H1 (cell line): ENCODE measurements at regions not wholly inside any gene's neighbourhood (a gene's known extent, or its start where the extent isn't known, plus 50 kb on each side); places are given as distances from the start of the nearest gene placed in this dataset.

Experiments used
- ASH2L ChIP-seq: fragments of 200-600, 300-600 bp; sonication (generic); IDR thresholded peaks from one replicate; pipeline ENCODE4 v1.7.1; 2017; ENCODE audit warnings: low read length
- BRCA1 ChIP-seq: IDR thresholded peaks from 2 replicates; pipeline ENCODE4 v1.6.1; 2012; ENCODE audit warnings: low read depth, low read length, improper control_type of control experiment
- CHD1 ChIP-seq: IDR thresholded peaks from 2 replicates; pipeline ENCODE4 v1.6.1; 2012; ENCODE audit warnings: low read depth, low read length, improper control_type of control experiment
- CTBP2 ChIP-seq: IDR thresholded peaks from 2 replicates; pipeline ENCODE4 v1.7.0; 2011; ENCODE audit warnings: borderline replicate concordance, mild to moderate bottlenecking, moderate library complexity, mixed read lengths, low read length; ENCODE audit not compliant: insufficient read depth, insufficient read length
- CTCF ChIP-seq, 3 experiments: IDR thresholded peaks; 1 replicate in 2 of 3; 2 replicates in 1 of 3; pipeline versions ENCODE4 v1.5.1 to v1.6.1; 2011; ENCODE audit warnings: low read length in 3 of 3, mild to moderate bottlenecking in 3 of 3, inconsistent platforms in 2 of 3, low read depth in 1 of 3, moderate library complexity in 1 of 3; ENCODE audit not compliant: insufficient read depth in 1 of 3; ENCODE audit errors: control extremely low read depth in 1 of 3
- EP300 ChIP-seq, 2 experiments: IDR thresholded peaks; 1 replicate in 1 of 2; 2 replicates in 1 of 2; pipeline ENCODE4 v1.6.1; 2011 to 2012; ENCODE audit warnings: low read depth in 2 of 2, low read length in 2 of 2, mild to moderate bottlenecking in 2 of 2, borderline replicate concordance in 1 of 2, inconsistent platforms in 1 of 2, moderate library complexity in 1 of 2
- JUND ChIP-seq: IDR thresholded peaks from 2 replicates; pipeline ENCODE4 v1.6.1; 2011; ENCODE audit warnings: mild to moderate bottlenecking, improper control_type of control experiment, low read length
- KDM4A ChIP-seq: IDR thresholded peaks from one replicate; pipeline ENCODE4 v1.7.1; 2012; ENCODE audit warnings: low read depth, mild to moderate bottlenecking, moderate library complexity, low read length, inconsistent platforms; ENCODE audit not compliant: severe bottlenecking
- MAFK ChIP-seq: IDR thresholded peaks from 2 replicates; pipeline ENCODE4 v1.6.1; 2012; ENCODE audit warnings: low read depth, mild to moderate bottlenecking, improper control_type of control experiment, low read length
- RFX5 ChIP-seq: IDR thresholded peaks from 2 replicates; pipeline ENCODE4 v1.6.1; 2011; ENCODE audit warnings: low read depth, low read length, improper control_type of control experiment, borderline replicate concordance
- RXRA ChIP-seq: IDR thresholded peaks from 2 replicates; pipeline ENCODE4 v1.6.1; 2011; ENCODE audit warnings: low read depth, mild to moderate bottlenecking, low read length, moderate library complexity; ENCODE audit not compliant: insufficient read depth
- SP4 ChIP-seq: IDR thresholded peaks from 2 replicates; pipeline ENCODE4 v1.6.1; 2012; ENCODE audit warnings: low read length, inconsistent platforms
- SUZ12 ChIP-seq: fragments of 200-600 bp; sonication (generic); IDR thresholded peaks from 2 replicates; pipeline ENCODE4 v1.6.1; 2012; ENCODE audit warnings: mild to moderate bottlenecking, inconsistent platforms, low read length, moderate library complexity, mixed read lengths
- USF2 ChIP-seq: IDR thresholded peaks from 2 replicates; pipeline ENCODE4 v1.6.1; 2011; ENCODE audit warnings: low read length, improper control_type of control experiment

- peak in 1 of 2 experiments; percentile 70; a peak in 1 of 3 replicates for TF ChIP-seq EP300 (IDR thresholded peaks at IDR 0.05; ENCODE audit: borderline replicate concordance in 1 of 2, low read depth in 2 of 2, low read length in 2 of 2)
- no peak for TF ChIP-seq KDM4A
- TF ChIP-seq JUND, result no peak
- no peak for TF ChIP-seq CTBP2
- TF ChIP-seq RFX5, result no peak
- TF ChIP-seq ASH2L, result peak; percentile 35
- TF ChIP-seq RXRA, result peak; percentile 73; the same call in 1 of the 2 replicates
- TF ChIP-seq SUZ12, result no peak
- TF ChIP-seq SP4, result 0 out of 2 replicates have a peak, but pooled peaks have one; percentile 21
- no peak for TF ChIP-seq USF2
- no peak for TF ChIP-seq BRCA1
- no peak for TF ChIP-seq CHD1
- no peak for TF ChIP-seq CTCF (IDR thresholded peaks at IDR 0.05; ENCODE audit: control extremely low read depth in 1 of 3, insufficient read depth in 1 of 3, low read depth in 1 of 3, low read length in 3 of 3)
- TF ChIP-seq MAFK, result peak; percentile 39; the same call in 1 of the 2 replicates
These were observed 106.1 kb upstream of the SLC44A1 start (continued) for GRCh38 chr9:105138306-105138801.
